CD4-positive, alpha-beta T cell treated with Interferon alpha-2 for 1 hour (primary cell): ENCODE measurements at regions not wholly inside any gene's neighbourhood (a gene's known extent, or its start where the extent isn't known, plus 50 kb on each side); places are given as distances from the start of the nearest gene placed in this dataset.
"Not testable (repeated sequence)": the region's sequence is repeated elsewhere in the genome, so short reads cannot be mapped to it uniquely, and the experiment has no call there.

Source experiments
- DNase-seq, 2 donors: peaks; one replicate each; pipeline ENCODE4 v3.0.0-alpha.2; 2020 to 2022

DNA sequence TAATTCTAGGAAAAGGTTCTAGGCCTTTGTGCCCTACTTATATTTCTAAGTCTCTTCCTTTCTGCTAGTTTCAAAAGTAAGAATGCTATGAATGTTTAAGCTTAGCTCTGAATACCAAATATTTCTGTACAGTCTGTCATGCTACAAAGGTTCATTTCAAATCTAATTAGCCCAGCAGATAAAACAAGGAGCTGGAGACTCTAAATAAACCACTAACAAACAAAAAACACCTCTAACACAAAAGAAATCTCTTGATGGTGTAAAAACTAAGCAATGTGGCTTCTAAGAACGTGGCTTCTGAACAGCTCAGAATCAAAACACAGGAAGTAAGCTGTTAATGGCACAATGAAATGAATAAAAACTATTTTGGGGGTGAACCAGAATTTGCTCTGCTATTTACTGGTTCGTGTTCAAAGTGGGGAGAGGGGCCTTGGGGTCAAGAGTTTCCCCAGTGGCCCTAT lies 198.3 kb downstream of the BCAS1 start:
- DNase-seq, result peak in 1 of 2 donors; percentile 46

DNA sequence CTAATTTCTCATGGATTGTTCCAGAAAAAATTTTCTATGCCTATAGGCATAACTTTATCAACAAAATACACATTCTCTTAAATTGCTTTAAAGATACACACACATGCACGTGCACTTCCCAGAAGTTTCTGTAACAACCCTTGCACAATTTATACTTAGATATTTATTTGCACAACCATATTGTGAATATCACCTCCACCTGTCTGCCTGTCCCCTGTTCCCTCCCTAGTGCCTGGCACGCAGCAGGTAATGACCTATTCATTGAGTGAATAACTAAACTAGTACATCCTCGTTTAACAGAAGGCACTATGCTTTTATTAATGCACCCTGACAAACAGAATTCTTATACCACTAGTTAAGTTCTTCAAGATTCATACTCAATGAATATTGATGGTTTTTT lies 198.9 kb downstream of the BCAS1 start:
- DNase-seq, result no peak

DNA sequence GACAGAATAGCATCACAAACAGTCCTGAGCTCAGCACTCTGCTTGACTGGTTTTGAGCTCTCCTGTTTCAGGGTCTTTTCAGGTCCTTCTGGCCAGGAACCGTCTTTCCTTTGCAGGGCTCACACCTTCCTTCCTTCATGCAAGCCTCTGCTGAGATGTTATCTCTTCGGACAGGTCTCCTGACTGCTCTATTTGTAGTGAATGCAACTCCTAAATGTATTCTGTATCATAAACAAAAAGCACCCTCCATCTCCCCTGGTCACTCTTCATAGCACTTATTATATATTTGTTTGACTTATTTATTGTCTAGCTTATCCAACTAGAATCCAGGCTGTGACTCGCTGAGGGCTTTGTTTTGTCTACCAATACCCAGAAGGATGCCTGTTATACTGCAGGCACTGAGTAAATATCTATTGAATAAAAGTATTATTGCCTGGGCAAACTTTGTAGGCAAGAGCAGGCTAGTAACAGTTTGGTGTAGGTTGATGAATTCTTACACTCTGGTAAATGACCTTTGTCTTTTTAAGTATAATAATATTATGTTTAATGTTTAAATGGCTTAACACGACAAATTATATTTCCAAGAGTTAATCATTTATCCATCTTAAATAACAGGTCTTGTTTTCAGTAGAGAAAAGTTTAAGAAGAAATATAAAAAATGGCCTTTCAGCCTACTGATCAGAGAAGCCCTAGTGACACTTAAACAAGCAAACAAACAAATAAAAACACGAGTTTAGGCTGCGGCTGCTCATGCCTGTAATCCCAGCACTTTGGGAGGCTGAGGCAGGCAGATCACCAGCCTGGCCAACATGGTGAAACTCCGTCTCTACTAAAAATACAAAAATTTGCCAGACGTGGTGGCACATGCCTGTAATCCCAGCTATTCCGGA lies 199.7 kb downstream of the BCAS1 start:
- no peak for DNase-seq

DNA sequence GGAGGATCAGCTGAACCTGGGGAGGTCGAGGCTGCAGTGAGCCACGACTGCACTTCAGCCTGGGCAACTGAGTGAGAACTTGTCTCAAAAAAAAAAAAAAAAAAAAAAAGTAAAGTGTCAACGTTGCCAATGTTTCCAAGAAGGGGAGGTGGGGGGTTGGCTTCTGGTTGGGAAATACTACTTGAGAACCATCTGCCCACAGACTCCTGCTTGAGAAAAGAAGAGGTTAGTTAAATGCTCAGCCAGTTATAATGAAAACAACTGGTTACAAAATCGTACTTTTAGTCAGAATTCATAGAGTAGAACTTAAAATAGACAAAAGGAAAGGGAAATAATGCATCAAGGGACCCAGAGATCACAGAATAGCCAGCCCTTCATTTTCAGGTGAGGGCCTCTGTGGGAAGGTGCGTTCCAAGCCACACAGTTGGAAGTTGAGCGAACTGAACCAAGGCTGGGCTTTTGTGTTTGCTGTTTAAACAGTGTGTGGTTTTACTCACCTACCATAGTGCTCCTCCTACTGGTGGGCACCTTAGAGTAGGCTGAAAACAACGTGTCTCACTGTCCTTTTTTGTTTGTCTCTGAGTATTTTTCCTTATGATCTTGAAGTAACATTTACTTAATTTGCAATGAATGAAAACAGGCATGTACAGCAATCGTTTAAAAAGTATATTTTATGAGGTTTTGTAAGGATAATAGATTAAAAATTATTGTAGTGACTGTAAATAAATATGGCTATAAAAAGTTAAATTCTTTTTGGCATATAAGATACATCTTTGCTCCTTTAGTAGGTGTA lies 200.7 kb downstream of the BCAS1 start:
- peak; percentile 78 to 84 for DNase-seq

DNA sequence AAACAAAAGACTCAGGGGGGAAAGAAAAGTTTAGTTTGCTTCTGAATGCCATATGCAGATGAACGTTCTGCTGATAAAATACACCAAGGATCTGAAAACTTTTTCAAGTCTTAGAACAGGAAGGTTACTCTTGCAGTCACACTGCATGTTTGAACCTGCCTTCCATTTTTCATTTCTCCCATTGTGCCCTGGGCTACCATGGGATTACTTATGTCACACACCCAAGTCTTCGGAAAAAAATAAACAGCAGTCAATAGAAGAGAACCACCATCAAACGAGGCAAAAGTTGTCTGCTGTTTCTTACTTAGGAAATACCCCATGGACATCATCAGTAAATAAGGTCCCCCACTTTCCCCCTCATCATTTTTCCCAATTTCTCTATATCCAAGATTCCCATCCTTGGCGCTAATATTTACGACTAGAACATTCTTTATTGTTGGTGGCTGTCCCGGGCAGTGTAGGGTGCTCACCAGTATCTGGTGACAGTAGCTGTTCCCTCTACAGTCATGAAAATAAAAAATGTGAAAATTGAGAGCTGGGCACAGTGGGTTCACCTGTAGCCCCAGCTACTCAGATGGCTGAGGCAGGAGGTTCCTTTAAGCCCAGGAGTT lies 202.5 kb downstream of the BCAS1 start:
- DNase-seq, result no peak

DNA sequence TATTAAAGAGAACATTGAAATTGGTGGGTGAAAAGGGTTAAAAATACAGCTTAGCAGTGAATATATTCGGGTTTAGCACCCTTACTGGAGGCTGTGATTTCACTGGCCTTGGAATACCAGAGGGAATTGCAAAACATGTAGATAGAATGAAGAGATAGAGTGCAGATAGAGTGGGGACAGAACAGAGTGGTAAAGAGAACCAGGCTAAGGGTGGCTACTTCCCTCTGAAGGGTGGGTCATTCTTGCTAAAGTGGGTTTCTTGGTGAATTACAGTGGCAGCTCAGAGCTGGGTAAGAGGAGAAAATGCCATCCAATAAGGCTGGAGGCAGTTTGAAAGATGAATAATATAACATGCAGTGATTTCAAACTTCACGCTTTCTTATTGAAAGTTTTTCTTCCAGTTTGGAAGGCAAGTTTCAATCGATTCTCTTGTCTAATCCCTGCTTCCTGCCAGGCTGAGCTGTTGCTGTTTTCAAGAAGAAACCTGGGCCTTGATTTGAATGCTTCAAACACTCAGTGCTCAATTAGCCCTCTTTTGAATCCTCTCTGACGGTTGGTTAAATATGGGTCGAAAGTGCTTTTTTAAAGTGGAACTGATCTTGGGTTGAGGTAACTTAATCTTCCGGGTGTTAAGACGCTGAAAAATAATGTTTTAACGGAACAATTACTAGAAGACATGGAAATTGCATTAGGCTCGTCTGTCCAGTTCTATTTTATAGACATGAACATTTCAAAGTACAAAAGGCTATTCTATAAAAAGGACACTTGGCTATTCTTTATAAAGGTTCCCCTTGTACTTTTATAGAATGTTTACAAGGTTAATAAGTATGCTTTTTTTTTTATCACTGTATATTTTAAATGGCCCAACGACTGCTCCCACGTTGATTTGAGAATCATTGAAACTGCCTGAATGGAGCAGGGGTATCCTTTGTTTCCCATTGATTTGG lies 203.3 kb downstream of the BCAS1 start:
- peak in 1 of 2 donors; percentile 32 for DNase-seq

DNA sequence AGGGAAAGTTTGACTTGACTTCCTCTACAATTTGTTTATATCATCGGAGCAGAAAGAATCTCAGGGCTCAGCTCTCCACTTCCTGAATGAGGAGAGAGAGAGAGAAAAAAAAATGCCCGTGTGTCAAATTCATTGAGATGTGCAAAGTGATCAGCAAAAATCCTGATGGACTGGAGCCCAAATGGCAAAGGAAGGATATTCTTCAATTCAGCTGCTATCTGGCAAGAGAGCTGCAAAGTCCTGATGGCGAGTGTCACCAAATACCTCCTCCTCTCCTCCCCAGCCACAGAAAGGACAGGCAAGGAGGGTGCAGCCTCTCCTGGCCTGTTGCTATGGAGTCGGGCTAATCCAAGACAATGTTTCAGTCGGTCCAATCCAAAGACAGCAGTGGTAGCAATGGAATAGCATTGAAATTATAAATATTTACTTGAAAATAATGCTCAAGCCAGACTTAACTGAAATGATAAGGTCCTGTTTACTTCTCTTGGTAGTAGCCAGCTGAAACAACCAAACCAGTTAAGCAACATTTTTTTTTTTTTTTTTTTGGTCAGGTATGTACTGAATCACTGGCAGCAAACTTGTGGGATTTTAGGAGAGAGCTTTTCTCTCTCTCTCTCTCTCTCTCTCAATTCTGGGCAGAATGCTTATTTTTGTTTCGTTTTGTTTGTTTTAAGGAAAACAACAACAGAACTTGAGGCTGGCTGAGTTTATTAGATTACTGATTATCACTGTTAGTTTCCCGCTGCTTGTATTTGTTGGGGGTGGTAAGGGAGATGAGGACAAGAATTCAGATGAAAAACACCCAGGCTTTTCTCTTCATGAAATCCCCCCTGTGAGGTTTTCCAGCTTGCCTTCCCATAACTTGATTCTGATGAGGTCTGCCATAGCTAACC lies 204.2 kb downstream of the BCAS1 start:
- no peak for DNase-seq

DNA sequence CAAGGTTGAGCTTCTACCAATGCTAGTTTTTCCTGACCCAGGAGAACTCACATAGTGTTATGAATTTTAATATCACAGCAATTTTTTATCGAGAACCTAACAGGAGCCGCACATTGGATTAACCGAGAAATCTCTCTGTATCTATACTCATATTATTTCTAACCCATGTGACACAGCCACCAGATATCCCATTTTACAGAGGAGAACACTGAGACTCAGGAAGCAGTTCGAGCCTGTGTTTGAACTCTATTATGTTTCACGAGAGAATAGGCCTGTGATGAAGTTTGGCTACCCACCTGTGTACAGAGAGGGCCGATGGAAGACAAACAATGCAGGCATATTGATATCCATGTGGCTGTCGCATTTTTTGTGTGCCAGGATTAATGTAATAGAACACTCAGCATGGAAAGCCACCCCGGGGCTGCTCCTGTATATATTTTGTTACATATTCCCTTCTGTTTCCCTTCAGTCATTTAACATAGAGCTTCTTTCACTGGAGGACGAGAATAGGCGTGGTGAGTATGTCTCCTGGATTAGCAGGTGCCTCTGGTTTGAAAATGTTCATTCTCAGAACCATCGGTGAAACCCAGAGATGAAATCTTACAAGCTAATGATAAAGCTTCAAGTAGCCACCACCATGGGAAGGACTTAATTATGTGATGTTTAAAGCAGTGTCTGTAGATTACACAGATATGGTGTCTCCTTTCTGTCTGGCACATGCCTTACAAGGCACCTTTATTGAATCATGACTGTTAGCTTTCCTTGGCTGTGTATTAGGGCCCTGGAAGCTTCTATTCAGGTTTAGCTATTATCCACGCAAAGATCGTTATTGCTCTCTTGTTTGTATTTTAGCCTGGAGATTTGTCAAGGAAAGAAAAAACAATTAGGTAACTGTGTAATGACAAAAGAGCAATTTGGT lies 205.4 kb downstream of the BCAS1 start:
- DNase-seq, result not testable (repeated sequence)

DNA sequence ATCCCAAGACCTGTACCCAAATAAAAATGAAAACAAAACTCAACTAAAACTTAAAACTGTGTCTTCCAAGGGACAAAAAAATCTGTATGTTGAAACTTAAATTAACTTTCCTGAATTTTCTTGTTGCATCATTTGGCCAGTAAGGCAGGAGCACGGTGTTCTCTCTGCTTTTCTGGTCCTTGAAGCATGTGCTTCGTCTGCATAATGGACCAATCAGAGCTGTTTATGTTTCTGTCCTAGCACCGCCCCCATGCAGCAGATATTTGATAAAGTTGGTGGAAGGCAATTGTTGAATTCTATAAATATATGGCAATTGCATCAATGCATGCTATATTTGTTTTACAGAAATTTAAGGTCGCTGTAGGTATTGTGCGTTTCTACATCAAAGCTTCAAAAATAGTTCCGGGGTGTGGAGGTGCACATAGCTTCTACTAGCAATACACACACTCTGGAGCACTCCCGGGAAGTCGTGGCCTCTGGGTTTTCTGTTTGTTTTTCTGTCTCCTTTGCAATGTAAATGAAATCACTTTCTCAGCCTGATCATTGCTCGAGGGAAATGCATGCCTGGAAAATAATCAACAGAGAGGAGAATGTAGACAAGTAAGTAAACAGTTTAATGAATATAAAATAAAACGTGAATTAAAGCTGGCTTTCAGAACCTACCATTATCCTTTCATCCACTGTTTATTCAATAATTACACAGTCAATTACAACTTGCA lies 206.3 kb downstream of the BCAS1 start:
- DNase-seq, result not testable (repeated sequence)

DNA sequence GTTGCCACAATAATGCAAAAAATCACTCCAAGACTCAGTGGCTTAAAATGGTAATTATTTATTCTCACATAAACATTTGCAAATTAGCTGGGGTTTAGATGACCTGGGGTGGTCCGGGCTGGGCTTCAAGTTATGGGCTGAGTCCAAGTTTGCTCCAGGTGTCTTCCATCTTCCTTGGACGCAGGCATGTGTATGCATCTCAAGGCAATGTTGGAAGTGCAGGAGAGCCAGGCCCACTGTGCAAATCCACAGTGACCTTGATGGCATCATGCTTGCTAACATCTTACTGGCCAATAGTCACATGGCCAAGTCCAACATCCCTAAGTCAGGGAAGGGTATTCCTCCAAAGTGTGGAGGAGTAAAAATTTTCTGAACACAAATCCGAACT lies 206.9 kb downstream of the BCAS1 start:
- not testable (repeated sequence) for DNase-seq

DNA sequence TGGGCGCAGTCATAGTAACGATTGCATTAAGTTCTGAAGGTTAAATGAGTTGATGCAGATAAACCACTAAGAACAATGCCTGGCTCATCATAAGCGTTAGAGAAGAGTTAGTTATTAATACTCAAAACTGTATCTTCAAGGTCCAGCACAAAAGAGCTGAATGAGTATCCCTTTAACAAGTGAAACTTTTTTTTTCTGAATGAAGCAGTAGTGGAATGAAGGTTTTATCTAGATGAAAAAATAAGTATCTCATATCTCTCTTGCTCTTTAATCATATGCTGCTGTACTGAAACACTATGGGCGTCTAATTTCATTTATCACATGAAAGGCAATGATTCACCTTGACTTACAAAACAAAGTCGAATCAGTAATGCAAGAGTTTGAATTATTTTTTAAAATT lies 207.4 kb downstream of the BCAS1 start:
- not testable (repeated sequence) for DNase-seq

DNA sequence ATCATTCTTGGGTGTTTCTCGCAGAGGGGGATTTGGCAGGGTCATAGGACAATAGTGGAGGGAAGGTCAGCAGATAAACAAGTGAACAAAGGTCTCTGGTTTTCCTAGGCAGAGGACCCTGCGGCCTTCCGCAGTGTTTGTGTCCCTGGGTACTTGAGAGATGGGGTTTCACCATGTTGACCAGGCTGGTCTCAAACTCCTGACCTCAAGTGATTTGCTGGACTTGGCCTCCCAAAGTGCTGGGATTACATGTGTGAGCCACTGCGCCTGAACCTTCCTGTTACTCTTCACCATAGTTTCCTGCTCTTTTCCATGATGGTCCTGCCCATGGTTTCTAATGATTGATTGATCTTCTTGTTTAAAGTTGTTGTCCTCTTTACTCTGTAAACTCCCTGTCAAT lies 207.9 kb downstream of the BCAS1 start:
- not testable (repeated sequence) for DNase-seq

DNA sequence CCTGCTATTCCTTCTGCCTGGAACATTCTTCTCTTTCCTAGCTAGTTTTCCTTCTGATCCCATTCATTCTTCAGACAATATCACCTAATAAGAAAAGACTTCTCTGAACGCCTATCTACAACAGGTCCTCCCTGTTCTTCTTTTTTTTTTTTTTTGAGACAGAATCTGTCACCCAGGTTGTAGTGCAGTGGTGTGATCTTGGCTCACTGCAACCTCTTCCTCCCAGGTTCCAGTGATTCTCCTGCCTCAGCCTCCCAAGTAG lies 208.3 kb downstream of the BCAS1 start:
- DNase-seq, result not testable (repeated sequence)

DNA sequence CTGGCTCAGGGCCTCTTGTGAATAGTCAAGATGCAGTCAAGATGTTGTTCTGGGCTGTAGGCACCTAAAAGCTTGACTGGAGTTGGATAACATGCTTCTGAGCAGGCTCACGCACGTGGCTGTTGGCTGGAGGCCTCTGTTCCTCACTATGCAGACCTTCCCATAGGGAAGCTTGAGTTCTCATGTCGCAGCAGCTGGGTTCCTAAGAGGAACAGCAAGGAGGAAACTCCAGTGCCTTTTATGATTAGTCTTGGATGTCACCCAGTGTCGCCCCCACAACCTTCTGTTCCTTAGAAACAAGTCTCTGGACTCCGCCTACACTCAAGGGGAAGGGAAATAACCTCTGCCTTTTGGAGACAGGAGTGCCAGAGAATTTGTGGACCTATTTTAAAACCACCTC lies 210.7 kb downstream of the BCAS1 start:
- DNase-seq, result no peak

DNA sequence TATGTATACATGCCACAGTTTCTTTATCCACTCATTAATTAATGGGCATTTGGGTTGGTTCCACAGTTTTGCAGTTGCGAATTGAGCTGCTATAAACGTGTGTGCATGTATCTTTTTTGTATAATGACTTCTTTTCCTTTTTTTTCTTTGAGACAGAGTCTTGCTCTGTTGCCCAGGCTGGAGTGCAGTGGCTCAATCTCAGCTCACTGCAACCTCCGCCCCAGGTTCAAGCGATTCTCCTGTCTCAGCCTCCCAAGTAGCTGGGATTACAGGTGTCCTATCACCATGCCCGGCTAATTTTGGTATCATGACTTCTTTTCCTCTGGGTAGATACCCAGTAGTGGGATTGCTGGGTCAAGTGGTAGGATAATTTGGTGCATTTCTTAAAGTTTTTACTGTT lies 211.4 kb downstream of the BCAS1 start:
- not testable (repeated sequence) for DNase-seq

DNA sequence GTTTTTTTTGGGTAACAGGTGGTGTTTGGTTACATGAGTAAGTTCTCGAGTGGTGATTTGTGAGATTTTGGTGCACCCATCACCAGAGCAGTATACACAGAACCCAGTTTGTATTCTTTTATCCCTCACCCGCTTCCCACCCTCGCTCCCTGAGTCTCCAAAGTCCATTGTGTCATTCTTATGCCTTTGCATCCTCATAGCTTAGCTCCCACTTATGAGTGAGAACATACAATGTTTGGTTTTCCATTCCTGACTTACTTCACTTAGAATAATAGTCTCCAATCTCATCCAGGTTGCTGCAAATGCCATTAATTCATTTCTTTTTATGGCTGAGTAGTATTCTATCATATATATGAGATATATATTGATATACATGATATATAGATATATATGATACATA lies 211.9 kb downstream of the BCAS1 start:
- DNase-seq, result not testable (repeated sequence)

DNA sequence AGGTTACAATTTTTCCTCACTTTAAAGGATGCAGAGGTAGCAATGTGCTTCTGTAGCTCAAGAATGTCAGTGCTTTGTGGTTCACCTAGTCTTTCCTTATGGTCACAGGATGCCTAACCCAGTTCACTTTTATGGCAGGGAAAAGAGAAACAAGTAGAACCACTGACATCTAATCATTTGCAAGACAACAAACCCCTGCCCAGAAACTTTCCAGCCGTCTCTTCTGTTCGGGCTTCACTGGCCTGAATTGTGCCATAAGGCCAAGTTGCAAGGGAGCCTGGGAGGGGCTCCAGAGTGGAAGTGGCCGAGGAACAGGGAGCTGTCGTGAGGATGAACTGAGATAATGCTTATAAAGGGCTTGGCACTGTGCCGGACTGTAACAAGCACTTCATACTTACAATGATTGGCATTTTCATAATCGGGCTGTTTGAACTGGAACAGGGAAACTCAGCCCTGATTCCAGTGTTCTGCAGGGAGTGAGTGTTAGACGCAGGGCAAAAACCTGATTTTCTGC lies 212.6 kb downstream of the BCAS1 start:
- no peak for DNase-seq

DNA sequence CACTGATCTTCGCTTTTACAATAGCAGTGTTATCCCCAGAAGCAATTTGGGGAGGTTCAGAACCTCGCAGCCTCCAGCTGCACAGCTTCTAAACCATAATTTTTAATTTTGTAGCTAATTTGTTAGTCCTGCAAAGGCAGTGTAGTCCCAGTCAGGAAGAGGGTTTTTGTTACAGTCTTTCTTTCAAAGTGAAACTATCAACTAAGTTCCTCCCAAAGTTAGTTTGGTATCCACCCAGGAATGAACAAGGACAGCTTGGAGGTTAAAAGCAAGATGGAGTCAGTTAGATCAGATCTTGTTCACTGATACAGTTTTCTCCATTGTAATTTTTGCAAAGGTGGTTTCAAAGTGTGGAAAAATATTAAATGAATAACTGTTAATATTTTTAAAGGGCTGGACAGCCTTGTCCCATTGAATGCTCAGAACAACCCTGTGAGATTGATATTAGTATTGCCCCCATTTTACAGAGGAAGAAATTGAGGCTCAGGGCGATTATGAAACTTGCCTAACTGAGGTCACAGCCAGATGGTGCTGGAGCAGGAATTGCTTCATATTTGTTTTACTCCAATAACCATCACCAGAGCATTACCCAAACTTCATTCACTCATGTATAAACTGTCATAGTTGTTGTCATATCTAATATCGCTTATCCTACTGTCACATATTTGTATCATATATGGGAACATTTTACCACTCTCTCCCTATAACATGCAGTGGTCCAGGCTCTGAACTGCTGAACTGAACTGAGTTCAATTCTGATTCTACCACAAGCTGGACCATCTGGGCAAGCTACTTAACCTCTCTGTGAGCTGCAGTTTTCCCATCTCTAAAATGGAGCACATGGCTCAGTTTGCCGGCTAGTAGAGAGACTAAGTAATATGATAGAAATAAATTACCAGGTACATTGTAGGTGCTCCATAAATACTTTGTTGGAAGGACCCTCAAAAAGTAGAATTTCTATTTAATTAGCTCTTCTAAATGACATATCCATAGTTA lies 213.8 kb downstream of the BCAS1 start:
- DNase-seq, result no peak
